ENCODE measurements at regions not wholly inside any gene's neighbourhood (a gene's known extent, or its start where the extent isn't known, plus 50 kb on each side); places are given as distances from the start of the nearest gene placed in this dataset.

GRCh38 chr6:44737829-44738528 lies 350.5 kb downstream of the CDC5L start:
- TF ChIP-seq YY1 (IDR thresholded peaks at IDR 0.05; ENCODE audit: low read depth), result no peak
- TF ChIP-seq EGR1 (IDR thresholded peaks at IDR 0.05), result no peak
- TF ChIP-seq RAD21 (IDR thresholded peaks at IDR 0.05; ENCODE audit: low read depth), result no peak
- TF ChIP-seq, protein P1, sequence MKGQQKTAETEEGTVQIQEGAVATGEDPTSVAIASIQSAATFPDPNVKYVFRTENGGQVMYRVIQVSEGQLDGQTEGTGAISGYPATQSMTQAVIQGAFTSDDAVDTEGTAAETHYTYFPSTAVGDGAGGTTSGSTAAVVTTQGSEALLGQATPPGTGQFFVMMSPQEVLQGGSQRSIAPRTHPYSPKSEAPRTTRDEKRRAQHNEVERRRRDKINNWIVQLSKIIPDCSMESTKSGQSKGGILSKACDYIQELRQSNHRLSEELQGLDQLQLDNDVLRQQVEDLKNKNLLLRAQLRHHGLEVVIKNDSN (IDR thresholded peaks at IDR 0.05), result no peak
- TF ChIP-seq TCF12 (IDR thresholded peaks at IDR 0.05; ENCODE audit: low read depth), result no peak
- TF ChIP-seq FOXM1 (IDR thresholded peaks at IDR 0.05; ENCODE audit: borderline replicate concordance, low read depth), result no peak
- no peak for TF ChIP-seq REST (IDR thresholded peaks at IDR 0.05; ENCODE audit: low read depth)
- TF ChIP-seq TEAD4 (IDR thresholded peaks at IDR 0.05), result no peak
- TF ChIP-seq NFIC (IDR thresholded peaks at IDR 0.05), result no peak
- TF ChIP-seq EP300 (IDR thresholded peaks at IDR 0.05; ENCODE audit: borderline replicate concordance), result no peak
- TF ChIP-seq, protein P2, sequence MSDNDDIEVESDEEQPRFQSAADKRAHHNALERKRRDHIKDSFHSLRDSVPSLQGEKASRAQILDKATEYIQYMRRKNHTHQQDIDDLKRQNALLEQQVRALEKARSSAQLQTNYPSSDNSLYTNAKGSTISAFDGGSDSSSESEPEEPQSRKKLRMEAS (IDR thresholded peaks at IDR 0.05), result no peak
- no peak for TF ChIP-seq CEBPB (IDR thresholded peaks at IDR 0.05)
- no peak for TF ChIP-seq TAF1 (IDR thresholded peaks at IDR 0.05; ENCODE audit: low read depth)
- TF ChIP-seq CREB1 (IDR thresholded peaks at IDR 0.05; ENCODE audit: low read depth), result no peak
- TF ChIP-seq ZBTB7A (IDR thresholded peaks at IDR 0.05; ENCODE audit: low read depth), result no peak

DNA sequence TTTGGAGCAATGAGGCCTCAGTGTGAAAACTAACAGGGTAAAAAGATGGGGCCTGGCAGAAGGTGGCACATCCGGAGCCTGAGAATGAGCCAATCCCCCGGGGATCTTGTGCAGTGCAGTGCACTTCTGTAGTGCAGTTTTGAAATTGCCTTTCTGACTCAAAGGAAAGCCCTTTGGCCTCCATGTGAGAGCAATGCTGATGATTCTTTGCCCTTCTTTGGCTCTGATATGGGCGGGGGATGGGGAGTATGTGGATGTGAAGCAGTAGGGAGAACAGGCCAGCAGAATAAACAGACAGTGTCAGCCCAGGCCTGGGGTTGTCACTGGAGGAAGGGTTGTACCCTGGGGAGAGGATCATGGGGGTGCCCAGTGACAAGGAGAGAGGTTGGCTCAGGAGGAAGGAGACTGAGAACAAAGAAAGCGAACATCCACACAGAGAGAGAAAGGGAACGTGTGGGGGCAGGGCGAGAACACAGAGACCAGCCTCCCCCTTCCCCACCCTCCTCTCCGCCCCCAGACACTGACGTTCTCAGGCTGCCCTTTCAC lies 351.2 kb downstream of the CDC5L start:
- no peak for TF ChIP-seq YY1 (IDR thresholded peaks at IDR 0.05; ENCODE audit: low read depth)
- TF ChIP-seq CREB1 (IDR thresholded peaks at IDR 0.05; ENCODE audit: low read depth), result no peak
- TF ChIP-seq, protein P1 (IDR thresholded peaks at IDR 0.05), result no peak
- TF ChIP-seq TAF1 (IDR thresholded peaks at IDR 0.05; ENCODE audit: low read depth), result no peak
- TF ChIP-seq NFIC (IDR thresholded peaks at IDR 0.05), result no peak

GRCh38 chr6:44739181-44739580 lies 351.7 kb downstream of the CDC5L start:
- TF ChIP-seq TEAD4 (IDR thresholded peaks at IDR 0.05) (no peak), TCF12 (IDR thresholded peaks at IDR 0.05; ENCODE audit: low read depth) (no peak), TAF1 (IDR thresholded peaks at IDR 0.05; ENCODE audit: low read depth) (no peak), CREB1 (IDR thresholded peaks at IDR 0.05; ENCODE audit: low read depth) (no peak), RAD21 (IDR thresholded peaks at IDR 0.05; ENCODE audit: low read depth) (no peak), FOXM1 (IDR thresholded peaks at IDR 0.05; ENCODE audit: borderline replicate concordance, low read depth) (no peak), REST (IDR thresholded peaks at IDR 0.05; ENCODE audit: low read depth) (no peak), NFIC (IDR thresholded peaks at IDR 0.05) (no peak), EP300 (IDR thresholded peaks at IDR 0.05; ENCODE audit: borderline replicate concordance) (no peak), YY1 (IDR thresholded peaks at IDR 0.05; ENCODE audit: low read depth) (no peak), ZBTB7A (IDR thresholded peaks at IDR 0.05; ENCODE audit: low read depth) (no peak), EGR1 (IDR thresholded peaks at IDR 0.05) (no peak), CEBPB (IDR thresholded peaks at IDR 0.05) (no peak)
- TF ChIP-seq, protein P2 (IDR thresholded peaks at IDR 0.05), result no peak
- TF ChIP-seq, protein P1 (IDR thresholded peaks at IDR 0.05), result no peak

- no peak for TF ChIP-seq REST (IDR thresholded peaks at IDR 0.05; ENCODE audit: low read depth)
- TF ChIP-seq CREB1 (IDR thresholded peaks at IDR 0.05; ENCODE audit: low read depth), result no peak
- no peak for TF ChIP-seq NFIC (IDR thresholded peaks at IDR 0.05)
- TF ChIP-seq YY1 (IDR thresholded peaks at IDR 0.05; ENCODE audit: low read depth), result no peak
- TF ChIP-seq TAF1 (IDR thresholded peaks at IDR 0.05; ENCODE audit: low read depth), result no peak
- TF ChIP-seq FOXM1 (IDR thresholded peaks at IDR 0.05; ENCODE audit: borderline replicate concordance, low read depth), result no peak
- TF ChIP-seq EGR1 (IDR thresholded peaks at IDR 0.05), result no peak
- TF ChIP-seq, protein P2 (IDR thresholded peaks at IDR 0.05), result no peak
Measured at GRCh38 chr6:44740566-44741120, 353.1 kb downstream of the CDC5L start.
